Progenitor cell of endocrine pancreas (in vitro differentiated cells): ENCODE measurements at regions not wholly inside any gene's neighbourhood (a gene's known extent, or its start where the extent isn't known, plus 50 kb on each side); places are given as distances from the start of the nearest gene placed in this dataset.

Experiments used
- DNase-seq: peaks from one replicate; pipeline ENCODE4 v3.0.0; 2021; ENCODE audit warnings: low spot score; ENCODE audit not compliant: unreplicated experiment
- H3K27ac Mint-ChIP-seq: 2 replicates; pipeline ENCODE4 v1.8.0; 2021; ENCODE audit warnings: mild to moderate bottlenecking, moderate library complexity, mixed read lengths
- H3K27me3 Mint-ChIP-seq: 2 replicates; pipeline ENCODE4 v1.8.0; 2021; ENCODE audit warnings: mixed read lengths
- H3K36me3 Mint-ChIP-seq: 2 replicates; pipeline ENCODE4 v1.8.0; 2022; ENCODE audit warnings: mixed read lengths; ENCODE audit not compliant: insufficient read depth
- H3K4me1 Mint-ChIP-seq: 2 replicates; pipeline ENCODE4 v1.8.0; 2021; ENCODE audit warnings: low read depth, mixed read lengths
- H3K4me3 Mint-ChIP-seq: 2 replicates; pipeline ENCODE4 v1.8.0; 2021; ENCODE audit warnings: low read depth, mild to moderate bottlenecking, moderate library complexity, mixed read lengths
- H3K9me3 Mint-ChIP-seq: 2 replicates; pipeline ENCODE4 v1.8.0; 2021; ENCODE audit warnings: low read depth, mixed read lengths
- CTCF ChIP-seq: fragments of 200-600 bp; sonication (generic); IDR thresholded peaks from one replicate; pipeline ENCODE4 v1.5.0; 2021; ENCODE audit warnings: antibody characterized with exemption, mild to moderate bottlenecking; ENCODE audit not compliant: unreplicated experiment

- H3K9me3 Mint-ChIP-seq: no peaks in the 10 kb centered on the region
- no peak overlapping the region for H3K4me3 Mint-ChIP-seq
- H3K36me3 Mint-ChIP-seq: no peaks in the 10 kb centered on the region
- no peaks in the 10 kb centered on the region for H3K27me3 Mint-ChIP-seq
- TF ChIP-seq CTCF: no peak
- peaks cover 9% of the 10 kb centered on the region for H3K4me1 Mint-ChIP-seq
- no peak for DNase-seq
- no peak overlapping the region for H3K27ac Mint-ChIP-seq
Measured at GRCh38 chr1:195005338-195005737, 1602.9 kb downstream of the KCNT2 start.

GRCh38 chr1:194990483-194990882, 1617.8 kb downstream of the KCNT2 start:
- Mint-ChIP-seq H3K4me1 (no peaks in the 10 kb centered on the region), H3K27ac (no peak overlapping the region), H3K4me3 (no peak overlapping the region), H3K27me3 (no peaks in the 10 kb centered on the region), H3K36me3 (no peaks in the 10 kb centered on the region), H3K9me3 (no peaks in the 10 kb centered on the region)
- no peak for DNase-seq
- TF ChIP-seq CTCF: no peak

GRCh38 chr1:194975913-194976312, 1632.3 kb downstream of the KCNT2 start:
- TF ChIP-seq CTCF: no peak

DNA sequence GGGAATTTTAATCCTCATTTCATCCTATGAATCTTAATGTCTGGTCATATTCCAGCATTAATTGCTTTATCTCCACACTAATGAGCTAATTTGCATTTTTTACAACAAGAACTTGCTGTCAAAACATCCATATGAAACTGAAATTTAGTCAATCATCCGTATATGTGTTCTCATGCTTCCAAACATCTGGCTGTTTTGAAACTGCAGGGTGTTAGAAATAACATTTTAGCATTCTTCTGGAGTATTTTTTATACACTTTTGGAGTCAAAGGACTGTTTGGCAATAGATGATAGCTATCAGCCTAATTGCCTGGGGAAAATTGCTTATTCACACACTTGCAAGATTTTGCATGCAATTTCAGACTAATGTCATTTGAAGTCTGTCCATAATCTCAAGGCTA, 1639.3 kb downstream of the KCNT2 start:
- Mint-ChIP-seq H3K9me3 (no peaks in the 10 kb centered on the region), H3K27ac (no peak overlapping the region), H3K36me3 (no peaks in the 10 kb centered on the region), H3K4me1 (no peaks in the 10 kb centered on the region), H3K27me3 (no peaks in the 10 kb centered on the region), H3K4me3 (no peak overlapping the region)
- no peak for DNase-seq
- TF ChIP-seq CTCF: no peak

More at GRCh38 chr1:194975913-194976312, 1632.3 kb downstream of the KCNT2 start:
- no peak overlapping the region for H3K27ac Mint-ChIP-seq
- H3K27me3 Mint-ChIP-seq: no peaks in the 10 kb centered on the region
- H3K4me3 Mint-ChIP-seq: no peak overlapping the region
- no peaks in the 10 kb centered on the region for H3K4me1 Mint-ChIP-seq
- DNase-seq: no peak
- no peaks in the 10 kb centered on the region for H3K9me3 Mint-ChIP-seq
- no peaks in the 10 kb centered on the region for H3K36me3 Mint-ChIP-seq

- Mint-ChIP-seq H3K9me3 (no peaks in the 10 kb centered on the region), H3K27me3 (no peaks in the 10 kb centered on the region), H3K4me3 (no peak overlapping the region), H3K36me3 (no peaks in the 10 kb centered on the region), H3K4me1 (no peaks in the 10 kb centered on the region), H3K27ac (no peak overlapping the region)
- TF ChIP-seq CTCF: no peak
- DNase-seq: no peak
Measured at GRCh38 chr1:194959795-194960194, 1648.4 kb downstream of the KCNT2 start.
